ENCODE measurements at regions not wholly inside any gene's neighbourhood (a gene's known extent, or its start where the extent isn't known, plus 50 kb on each side); places are given as distances from the start of the nearest gene placed in this dataset.
A peak's percentile ranks its signal among the peaks of the same experiment; 100 is the strongest.

DNA sequence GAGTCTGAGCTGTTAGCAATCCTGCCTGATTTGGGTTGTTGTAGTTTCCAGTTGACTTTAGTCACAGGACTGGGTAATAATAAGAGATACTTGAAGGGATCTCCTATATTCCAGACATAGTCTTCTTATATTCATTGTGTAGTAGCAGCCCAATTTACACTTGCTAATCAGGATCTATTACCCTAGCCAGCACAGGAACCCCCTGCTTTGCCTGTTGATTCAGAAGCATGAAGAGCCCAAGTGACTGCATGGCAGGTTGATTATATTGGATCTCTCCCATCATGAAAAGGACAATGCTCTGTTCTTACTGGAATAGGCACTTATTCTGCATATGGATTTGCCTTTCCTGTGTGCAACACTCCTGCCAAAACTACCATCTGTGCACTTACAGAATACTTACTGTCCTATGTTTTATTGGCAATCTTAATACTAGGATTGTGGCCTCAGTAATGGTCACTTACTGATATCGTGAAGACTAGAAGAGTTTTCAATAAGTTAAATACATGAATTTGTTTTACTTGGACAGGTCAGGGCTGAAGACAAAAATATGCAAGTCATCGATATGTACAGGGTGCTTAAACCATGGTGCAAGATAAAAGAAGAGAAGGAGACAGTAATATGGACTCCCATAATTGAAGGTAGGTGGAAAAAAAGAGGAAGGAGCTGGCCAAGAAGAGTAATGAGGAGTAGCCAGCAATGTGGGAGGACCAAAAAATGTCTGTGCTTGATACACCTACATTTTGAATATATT, 304.1 kb downstream of the MCTP2 start:
- DNase-seq (ENCODE audit: low spot score), result no peak

GRCh38 chr15:94536549-94536948, 305.2 kb downstream of the MCTP2 start:
- no peak for DNase-seq (ENCODE audit: low spot score)

GRCh38 chr15:94538280-94538679, 306.9 kb downstream of the MCTP2 start:
- DNase-seq (ENCODE audit: low spot score), result no peak

- no peak for DNase-seq (ENCODE audit: low spot score)
Observed at GRCh38 chr15:94542391-94542790, 311.0 kb downstream of the MCTP2 start.

- DNase-seq (ENCODE audit: low spot score), result no peak
Observed at GRCh38 chr15:94546808-94547207, 315.4 kb downstream of the MCTP2 start.

GRCh38 chr15:94547711-94548110, 316.4 kb downstream of the MCTP2 start:
- no peak for DNase-seq (ENCODE audit: low spot score)

DNA sequence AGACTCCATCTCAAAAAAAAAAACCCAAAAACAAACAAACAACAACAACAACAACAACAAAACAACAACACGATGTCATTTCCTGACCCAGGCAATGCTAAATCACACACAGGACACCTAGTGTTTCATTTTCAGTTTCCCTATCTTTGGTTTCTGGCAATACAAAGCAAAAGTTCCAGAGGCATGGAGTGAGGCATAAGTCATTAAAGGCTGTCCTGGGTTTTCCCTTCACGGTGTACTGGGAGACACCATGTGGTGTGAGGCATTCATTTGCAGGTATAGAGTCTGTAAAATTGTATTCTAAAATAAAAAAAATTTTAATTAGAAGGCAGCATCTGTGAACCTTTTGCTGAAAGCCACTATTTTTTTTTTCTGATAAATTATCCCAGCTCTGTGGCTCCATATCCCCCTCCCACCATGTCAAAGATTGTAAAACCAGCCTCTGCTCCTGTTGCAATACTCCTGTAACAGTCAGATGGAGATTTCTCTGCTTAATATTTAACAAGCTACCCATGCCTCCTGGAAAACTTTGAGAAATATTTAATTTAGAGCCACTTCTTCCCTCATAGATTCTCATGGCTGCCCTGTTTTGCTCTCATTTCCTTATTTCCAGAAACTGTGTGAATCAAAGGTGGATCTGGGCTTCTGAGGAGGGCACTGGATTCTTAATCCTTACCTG, 324.6 kb downstream of the MCTP2 start:
- DNase-seq (ENCODE audit: low spot score), result no peak

DNA sequence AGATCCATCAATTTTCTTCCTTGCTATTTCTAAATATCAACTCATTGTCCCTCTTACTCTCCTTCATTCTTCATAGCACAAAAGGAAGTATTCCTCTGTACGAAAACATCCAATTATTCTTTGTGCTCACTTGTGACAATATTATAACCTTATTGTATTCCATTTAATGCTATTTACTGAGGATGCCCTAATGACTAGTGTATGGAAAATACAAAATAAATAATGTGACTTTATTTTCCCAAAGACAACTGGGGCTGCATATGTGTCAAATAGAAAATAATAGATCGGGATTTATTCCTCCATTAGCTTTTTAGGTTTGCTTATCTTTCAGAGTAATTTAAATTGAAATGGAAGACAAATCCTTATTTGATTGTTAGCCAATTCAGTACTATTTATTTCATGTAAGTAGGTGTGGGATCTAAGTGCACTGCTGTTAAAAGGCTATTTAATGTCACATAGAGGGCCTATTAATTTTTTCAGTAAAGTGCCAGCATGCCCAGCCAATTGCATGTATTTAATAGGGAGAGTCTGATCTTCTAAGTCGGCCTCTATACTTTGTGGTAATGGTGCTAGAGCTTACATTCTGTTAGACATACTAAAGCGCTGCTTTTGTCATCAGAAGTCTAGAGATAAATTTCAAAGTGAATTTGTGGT, 329.8 kb downstream of the MCTP2 start:
- no peak for DNase-seq (ENCODE audit: low spot score)

DNA sequence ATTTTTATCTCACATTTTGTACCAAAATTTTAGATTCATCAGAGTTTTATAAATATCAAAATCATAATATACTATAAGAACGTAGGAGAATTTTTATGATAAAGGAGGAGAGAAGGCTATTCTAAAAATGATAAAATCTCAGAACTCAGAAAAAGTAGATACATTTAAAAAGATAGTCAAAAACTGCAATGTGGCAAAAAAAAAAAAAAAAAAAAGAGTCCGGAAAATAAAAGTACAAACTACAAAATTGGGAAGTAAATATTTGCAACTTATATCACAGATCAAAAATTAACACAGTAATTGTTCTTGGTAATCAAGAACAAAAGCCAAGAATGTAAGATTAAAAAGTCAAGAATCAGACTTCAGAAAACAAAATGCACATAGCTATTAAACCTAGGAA, 332.1 kb downstream of the MCTP2 start:
- no peak for DNase-seq (ENCODE audit: low spot score)

DNA sequence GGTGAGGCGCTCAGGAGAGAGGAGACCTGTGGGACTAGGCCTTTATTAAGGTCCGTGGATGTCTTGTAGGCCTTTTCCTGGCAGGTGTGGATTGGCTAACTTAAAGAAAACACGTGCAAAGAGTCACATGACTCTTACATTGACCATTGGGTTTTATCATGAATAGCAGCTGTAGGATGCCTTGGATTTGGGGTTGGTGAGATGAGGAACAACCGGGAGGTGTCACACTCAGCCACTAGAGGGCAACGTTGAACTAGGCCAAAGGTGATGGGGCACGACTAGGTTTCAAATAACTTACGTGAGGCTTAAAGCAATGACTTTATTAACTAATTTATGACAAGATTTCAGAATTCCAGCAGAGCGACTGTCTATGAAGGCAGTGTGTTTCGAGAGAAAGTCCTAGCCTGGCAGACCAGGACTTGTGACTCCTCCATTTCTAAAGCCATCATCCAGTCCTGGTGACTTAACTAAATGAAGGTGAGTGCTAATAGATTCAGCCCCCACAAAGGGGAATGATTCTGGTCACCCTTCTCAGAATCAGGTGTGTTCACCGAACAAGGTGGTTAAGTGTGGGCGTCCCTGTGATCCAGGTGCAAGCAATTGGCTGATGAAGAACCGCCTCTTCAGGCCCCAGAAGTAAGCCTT, 345.6 kb downstream of the MCTP2 start:
- no peak for DNase-seq (ENCODE audit: low spot score)

GRCh38 chr15:94579286-94579685, 347.9 kb downstream of the MCTP2 start:
- DNase-seq (ENCODE audit: low spot score), result peak; percentile 35

DNA sequence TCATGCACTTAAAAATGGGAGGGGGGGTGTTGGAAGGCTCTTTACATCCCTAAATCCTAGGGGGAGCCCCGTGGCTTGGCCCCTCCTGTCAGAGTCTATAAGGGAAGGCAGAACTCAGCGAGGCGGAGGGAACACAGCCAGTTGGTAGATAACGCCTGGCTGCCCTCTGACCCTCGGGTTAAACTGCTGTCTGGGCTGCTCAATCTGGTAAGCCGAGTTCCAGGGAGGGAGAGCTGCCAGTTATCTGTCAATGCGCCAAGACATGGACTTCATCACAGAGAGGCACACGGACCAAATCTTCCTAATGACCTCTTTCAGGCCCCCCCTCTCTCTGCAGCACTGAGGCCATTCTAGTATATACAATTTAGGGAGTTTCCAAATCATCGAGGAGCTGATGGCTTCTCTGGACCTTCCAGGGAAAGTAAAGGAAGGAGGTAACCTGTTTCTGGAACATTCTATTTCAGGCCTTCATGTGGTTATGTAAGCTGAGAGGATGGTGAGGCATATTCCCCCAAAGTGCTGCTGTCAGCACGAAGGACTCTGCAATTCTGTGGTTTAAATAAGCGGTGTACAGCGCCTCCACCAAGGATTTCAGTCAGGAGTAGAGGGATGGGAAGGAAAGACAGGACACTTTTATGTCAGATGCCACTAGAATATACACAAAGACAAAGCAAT, 349.0 kb downstream of the MCTP2 start:
- no peak for DNase-seq (ENCODE audit: low spot score)

DNA sequence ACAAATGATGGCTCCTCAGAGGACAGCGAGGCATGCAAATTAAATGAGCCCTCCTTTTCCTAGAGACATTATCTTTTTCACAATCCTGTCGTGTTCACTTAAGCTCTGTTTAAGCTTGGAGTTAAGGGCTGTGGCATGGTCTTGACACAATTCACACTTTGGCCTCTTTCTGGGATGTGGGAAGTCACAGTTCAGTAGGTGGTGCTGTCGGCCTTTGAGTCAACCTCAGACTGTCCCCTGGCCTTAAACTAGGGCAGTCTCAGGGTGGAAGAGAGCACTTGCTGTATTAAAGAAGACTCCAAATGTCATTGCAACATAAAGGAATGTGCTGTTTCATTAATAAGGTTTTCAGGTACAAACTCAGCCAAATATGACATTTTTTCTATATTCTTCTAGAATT, 351.0 kb downstream of the MCTP2 start:
- peak; percentile 26 for DNase-seq (ENCODE audit: low spot score)

DNA sequence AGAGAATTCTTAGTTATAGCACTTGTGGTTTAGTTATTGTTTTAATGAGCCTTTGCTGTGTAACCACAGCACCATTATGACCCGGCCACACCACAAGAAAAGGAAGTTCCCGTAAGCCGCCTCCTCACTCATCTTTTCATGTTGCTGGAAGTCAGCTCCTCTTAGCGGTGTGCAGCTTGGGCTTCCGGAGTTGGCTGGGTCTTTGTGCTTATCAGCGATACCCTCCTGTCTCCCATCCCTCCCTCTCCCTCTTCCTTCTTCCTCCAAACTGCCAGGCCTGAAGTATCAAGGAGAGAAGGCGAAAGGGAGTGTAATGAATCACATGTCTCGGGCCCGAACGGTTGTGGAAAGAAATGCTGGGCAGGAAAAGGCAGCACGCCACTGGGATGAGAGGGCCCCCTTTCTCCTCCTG, 353.5 kb downstream of the MCTP2 start:
- DNase-seq (ENCODE audit: low spot score), result no peak

DNA sequence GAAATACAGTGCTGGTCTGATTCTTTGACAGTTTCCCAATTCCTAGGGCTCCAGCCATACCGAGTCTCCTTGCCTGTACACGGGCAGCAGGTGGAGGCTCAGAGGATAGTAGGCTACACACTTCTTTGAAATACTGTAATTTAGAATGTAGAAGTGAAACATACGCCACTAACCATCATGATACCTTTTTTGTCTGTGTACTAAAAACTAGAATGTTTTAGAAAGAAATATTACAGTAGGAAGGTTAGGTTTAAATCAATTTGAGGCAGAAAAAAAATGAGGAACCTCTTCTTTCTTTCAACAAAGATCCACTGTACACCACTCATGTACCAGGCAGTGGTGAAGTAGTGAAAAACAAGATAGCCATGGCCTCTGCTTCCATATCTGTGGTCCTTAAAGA, 354.7 kb downstream of the MCTP2 start:
- DNase-seq (ENCODE audit: low spot score), result no peak

GRCh38 chr15:94587113-94587512, 355.8 kb downstream of the MCTP2 start:
- DNase-seq (ENCODE audit: low spot score), result no peak

- DNase-seq (ENCODE audit: low spot score), result no peak
Observed at GRCh38 chr15:94588993-94589392, 357.6 kb downstream of the MCTP2 start.

- DNase-seq (ENCODE audit: low spot score), result no peak
Observed at GRCh38 chr15:94592495-94592894, 361.1 kb downstream of the MCTP2 start.

DNA sequence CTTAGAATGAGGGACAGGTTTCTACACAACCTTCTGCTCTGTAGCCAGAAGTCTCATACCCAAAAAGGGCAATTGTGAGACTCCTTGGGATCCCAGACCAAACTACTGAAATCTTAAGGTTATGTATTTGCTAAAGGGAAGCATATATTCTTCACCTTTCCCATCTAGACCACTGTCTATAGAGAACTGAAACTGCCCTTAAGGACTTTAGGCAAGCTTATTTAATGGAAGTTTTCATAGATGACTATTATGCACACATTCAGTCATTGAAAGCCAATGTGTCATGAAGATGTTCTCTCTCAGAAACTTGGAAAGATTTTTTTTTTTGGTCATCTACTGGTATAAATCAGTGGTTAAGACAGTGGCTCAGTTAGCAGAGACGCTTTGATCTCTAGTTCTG, 365.3 kb downstream of the MCTP2 start:
- no peak for DNase-seq (ENCODE audit: low spot score)

- no peak for DNase-seq (ENCODE audit: low spot score)
Observed at GRCh38 chr15:94600505-94600904, 369.1 kb downstream of the MCTP2 start.

DNA sequence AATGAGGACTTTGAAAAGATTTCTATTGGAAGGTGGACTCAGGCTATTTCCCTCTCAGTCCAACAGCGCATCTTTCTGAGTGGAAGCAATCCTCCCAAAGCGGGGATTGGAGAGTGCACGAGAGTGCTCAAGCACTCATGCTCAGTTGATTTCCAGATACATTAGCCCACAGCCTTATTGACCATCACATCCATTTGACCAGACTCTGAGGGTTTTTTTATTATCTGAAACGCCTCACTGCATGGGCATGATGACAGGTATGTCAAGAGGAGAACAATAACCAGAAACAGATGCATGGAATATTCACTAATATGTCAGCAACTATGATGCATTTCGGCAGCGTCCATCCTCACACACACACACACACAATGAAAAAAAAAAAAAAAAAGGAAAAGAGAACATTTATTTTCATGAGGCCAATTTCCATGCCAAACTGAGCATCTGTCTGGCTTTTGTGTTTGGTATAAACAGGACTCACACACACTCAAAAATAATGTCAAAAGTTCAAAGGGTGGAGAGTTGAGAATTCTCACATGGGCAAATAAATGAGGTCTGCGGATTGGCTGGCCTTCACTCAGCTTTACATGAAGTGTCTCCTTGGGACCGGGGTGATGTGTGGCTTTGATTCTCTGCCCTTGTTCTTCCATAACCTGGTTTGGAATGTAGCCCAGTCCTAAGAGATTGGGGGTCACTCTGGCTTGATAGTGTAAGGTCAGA, 371.6 kb downstream of the MCTP2 start:
- DNase-seq (ENCODE audit: low spot score), result no peak

GRCh38 chr15:94606286-94606685, 374.9 kb downstream of the MCTP2 start:
- DNase-seq (ENCODE audit: low spot score), result no peak

Measured in globus pallidus (tissue), 1 donor.